ENCODE measurements at regions not wholly inside any gene's neighbourhood (a gene's known extent, or its start where the extent isn't known, plus 50 kb on each side); places are given as distances from the start of the nearest gene placed in this dataset.
A peak's percentile ranks its signal among the peaks of the same experiment; 100 is the strongest.
"Not testable (repeated sequence)": the region's sequence is repeated elsewhere in the genome, so short reads cannot be mapped to it uniquely, and the experiment has no call there.

DNA sequence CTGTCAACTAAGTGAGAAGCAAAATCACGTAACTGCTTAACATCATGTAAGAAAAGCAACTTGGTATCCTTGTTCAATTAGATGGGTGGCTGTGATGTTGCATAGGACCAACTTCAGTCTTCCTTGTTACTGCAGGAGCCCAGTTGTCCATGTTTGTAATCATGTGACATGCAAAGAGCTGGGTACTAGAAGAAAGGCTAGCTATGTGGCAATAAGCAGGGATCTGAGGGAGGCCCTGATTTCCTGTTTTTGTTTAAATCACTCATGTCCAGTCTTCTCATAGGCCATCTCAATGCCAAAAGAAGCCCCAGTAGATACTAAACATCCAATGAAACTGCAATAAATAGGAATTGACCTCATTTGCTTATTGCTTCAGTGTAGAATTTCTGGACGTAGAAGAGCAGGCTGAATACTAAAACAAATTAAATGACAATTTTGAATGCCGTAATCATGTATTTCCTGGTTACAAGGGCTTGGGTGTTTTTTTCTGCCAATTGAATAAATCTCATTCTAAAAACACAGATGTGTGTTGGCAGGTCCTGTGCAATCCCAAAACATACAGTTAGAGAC lies 140.8 kb upstream of the ARHGAP20 start:
- Histone ChIP-seq H3K27me3 (no peaks in the 10 kb centered on the region), H3K36me3 (no peaks in the 10 kb centered on the region), H3K4me3 (no peak overlapping the region), H3K27ac (peak overlapping the region in 1 of 4 donors; percentile 1), H3K9me3 (no peaks in the 10 kb centered on the region), H3K4me1 (peaks cover 5 to 15% (median 8%) of the 10 kb centered on the region in 3 donors)
- TF ChIP-seq POLR2A (IDR thresholded peaks at IDR 0.05), result no peak
- TF ChIP-seq, protein P1, sequence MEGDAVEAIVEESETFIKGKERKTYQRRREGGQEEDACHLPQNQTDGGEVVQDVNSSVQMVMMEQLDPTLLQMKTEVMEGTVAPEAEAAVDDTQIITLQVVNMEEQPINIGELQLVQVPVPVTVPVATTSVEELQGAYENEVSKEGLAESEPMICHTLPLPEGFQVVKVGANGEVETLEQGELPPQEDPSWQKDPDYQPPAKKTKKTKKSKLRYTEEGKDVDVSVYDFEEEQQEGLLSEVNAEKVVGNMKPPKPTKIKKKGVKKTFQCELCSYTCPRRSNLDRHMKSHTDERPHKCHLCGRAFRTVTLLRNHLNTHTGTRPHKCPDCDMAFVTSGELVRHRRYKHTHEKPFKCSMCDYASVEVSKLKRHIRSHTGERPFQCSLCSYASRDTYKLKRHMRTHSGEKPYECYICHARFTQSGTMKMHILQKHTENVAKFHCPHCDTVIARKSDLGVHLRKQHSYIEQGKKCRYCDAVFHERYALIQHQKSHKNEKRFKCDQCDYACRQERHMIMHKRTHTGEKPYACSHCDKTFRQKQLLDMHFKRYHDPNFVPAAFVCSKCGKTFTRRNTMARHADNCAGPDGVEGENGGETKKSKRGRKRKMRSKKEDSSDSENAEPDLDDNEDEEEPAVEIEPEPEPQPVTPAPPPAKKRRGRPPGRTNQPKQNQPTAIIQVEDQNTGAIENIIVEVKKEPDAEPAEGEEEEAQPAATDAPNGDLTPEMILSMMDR (IDR thresholded peaks at IDR 0.05), result no peak
- DNase-seq, result no peak
- WGBS, 2 donors, result 81 to 87% methylated on average over 3 of the region's 3 CpGs
- intact Hi-C loops (cut with DNase I), result no loop called here

DNA sequence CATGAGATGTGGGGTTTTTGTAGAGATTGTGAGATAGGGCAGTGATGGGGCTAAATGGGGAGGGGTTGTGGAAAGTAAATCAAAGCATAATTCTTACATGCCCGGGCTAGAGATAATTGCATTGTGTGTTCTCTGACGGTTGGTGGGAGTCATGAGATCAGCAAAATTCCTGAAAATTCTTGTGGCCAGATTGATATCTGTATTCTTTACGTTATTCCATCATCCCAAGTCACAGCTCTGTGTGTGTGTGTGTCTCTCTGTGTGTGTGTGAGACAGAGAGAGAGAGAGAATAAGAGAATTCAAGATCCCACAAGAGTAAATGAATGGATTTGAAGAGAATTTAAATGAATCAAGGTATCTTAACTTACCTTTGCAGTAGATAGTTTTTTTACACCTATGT lies 138.6 kb upstream of the ARHGAP20 start:
- intact Hi-C loops (cut with DNase I), result no loop called here
- no peak overlapping the region for H3K27ac ChIP-seq
- H3K4me3 ChIP-seq, result no peak overlapping the region
- no peak for DNase-seq
- no peaks in the 10 kb centered on the region for H3K4me1 ChIP-seq
- no peaks in the 10 kb centered on the region for H3K27me3 ChIP-seq
- WGBS, 2 donors, result 68 to 70% methylated on average over 3 of the region's 3 CpGs
- TF ChIP-seq, protein P1 (IDR thresholded peaks at IDR 0.05), result no peak
- TF ChIP-seq POLR2A (IDR thresholded peaks at IDR 0.05), result no peak
- H3K36me3 ChIP-seq, result no peaks in the 10 kb centered on the region
- H3K9me3 ChIP-seq, result no peaks in the 10 kb centered on the region

DNA sequence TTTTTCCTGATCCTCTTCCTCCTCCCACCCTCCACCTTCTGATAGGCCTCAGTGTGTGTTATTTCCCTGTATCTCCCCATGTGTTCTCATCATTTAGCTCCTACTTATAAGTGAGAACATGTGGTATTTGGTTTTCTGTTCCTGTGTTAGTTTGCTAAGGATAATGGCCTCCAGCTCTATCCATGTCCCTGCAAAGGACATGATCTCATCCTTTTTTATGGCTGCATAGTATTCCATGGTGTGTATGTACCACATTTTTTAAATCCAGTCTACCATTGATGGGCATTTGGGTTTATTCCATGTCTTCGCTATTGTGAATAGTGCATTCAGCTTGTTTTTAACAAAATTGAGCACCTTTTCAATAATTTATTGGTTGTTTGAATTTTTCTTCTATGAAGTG lies 130.8 kb upstream of the ARHGAP20 start:
- H3K4me3 ChIP-seq; H3K27me3 ChIP-seq; DNase-seq; H3K9me3 ChIP-seq; intact Hi-C loops (cut with DNase I); H3K36me3 ChIP-seq; H3K27ac ChIP-seq; H3K4me1 ChIP-seq: not testable (repeated sequence)
- 88 to 89% methylated on average over 1 of the region's 1 CpG for WGBS, 2 donors

DNA sequence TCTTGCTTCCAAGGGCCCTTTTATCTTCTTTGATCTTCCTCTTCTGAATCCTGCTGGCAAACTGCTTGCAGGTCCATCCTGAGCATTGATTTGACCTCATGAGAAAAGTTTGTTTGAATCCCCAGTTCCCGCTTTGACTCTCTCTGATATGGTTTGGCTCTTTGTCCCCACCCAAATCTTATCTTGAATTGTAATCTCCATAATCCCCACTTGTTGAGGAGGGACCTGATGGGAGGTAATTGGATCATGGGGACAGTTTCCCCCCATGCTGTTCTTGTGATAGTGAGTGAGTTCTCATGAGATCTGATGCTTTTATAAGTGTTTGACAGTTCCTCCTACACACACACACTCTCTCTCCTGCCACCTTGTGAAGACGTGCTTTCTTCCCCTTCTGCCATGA lies 126.6 kb upstream of the ARHGAP20 start:
- Histone ChIP-seq H3K9me3 (no peaks in the 10 kb centered on the region), H3K4me3 (no peak overlapping the region), H3K27ac (no peak overlapping the region), H3K4me1 (peaks cover 0 to 1% (median 0%) of the 10 kb centered on the region in 3 donors), H3K36me3 (no peaks in the 10 kb centered on the region), H3K27me3 (no peaks in the 10 kb centered on the region)
- TF ChIP-seq POLR2A (IDR thresholded peaks at IDR 0.05), result no peak
- TF ChIP-seq, protein P1 (IDR thresholded peaks at IDR 0.05), result no peak
- intact Hi-C loops (cut with DNase I), result no loop called here
- DNase-seq, result no peak
- WGBS, 2 donors, result 77 to 84% methylated on average over 2 of the region's 2 CpGs

DNA sequence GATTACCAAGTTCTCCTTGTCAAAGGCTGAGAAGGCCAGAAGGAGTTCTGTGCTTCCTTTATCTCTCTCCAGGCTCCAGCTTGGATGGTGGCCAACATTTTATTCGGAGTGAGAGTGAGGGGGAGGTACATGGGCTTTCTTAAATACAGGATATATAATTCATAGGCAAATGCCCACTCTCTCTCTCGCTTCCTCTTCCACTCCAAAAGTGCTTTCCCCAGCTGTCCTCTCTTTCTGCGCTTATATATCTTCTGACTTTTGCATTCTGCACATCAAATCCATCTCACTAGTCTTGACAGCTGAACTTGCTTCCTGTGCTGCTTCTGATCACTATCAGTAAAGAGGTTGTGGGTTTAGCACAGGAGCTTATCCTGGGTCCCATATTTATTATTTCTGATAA lies 125.4 kb upstream of the ARHGAP20 start:
- H3K4me3 ChIP-seq, result no peak overlapping the region
- H3K27ac ChIP-seq, result no peak overlapping the region
- 53 to 71% methylated on average over 3 of the region's 3 CpGs for WGBS, 2 donors
- intact Hi-C loops (cut with DNase I), result no loop called here
- H3K27me3 ChIP-seq, result no peaks in the 10 kb centered on the region
- peaks cover 2 to 11% (median 11%) of the 10 kb centered on the region in 3 donors for H3K4me1 ChIP-seq
- no peaks in the 10 kb centered on the region for H3K36me3 ChIP-seq
- no peak for DNase-seq
- TF ChIP-seq, protein P1 (IDR thresholded peaks at IDR 0.05), result no peak
- no peak for TF ChIP-seq POLR2A (IDR thresholded peaks at IDR 0.05)
- no peaks in the 10 kb centered on the region for H3K9me3 ChIP-seq

DNA sequence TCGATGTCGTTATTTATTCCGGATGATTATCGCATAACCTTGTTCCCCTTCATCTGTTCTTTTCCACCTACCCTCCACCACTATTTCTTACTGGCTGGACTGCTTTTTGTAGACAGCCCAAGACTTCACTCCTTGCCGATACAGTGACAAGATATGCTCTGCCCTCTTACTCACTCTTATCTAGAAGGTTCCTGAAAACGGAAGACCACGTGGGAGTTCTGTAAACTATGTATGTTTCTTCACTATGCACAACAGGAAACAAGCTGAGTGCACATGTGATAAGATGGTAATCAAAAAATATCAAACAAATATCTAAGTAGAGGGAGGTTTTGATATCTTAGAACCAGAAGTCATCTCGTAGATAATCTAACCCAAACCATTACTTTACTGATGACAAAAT lies 122.9 kb upstream of the ARHGAP20 start:
- H3K9me3 ChIP-seq, result no peaks in the 10 kb centered on the region
- no peaks in the 10 kb centered on the region for H3K27me3 ChIP-seq
- DNase-seq, result no peak
- no peaks in the 10 kb centered on the region for H3K36me3 ChIP-seq
- 85 to 91% methylated on average over 8 of the region's 8 CpGs for WGBS, 2 donors
- TF ChIP-seq, protein P1 (IDR thresholded peaks at IDR 0.05), result no peak
- no peak for TF ChIP-seq POLR2A (IDR thresholded peaks at IDR 0.05)
- peaks cover 7 to 34% (median 19%) of the 10 kb centered on the region in 3 donors for H3K4me1 ChIP-seq
- H3K27ac ChIP-seq, result no peak overlapping the region
- intact Hi-C loops (cut with DNase I), result no loop called here
- H3K4me3 ChIP-seq, result no peak overlapping the region
